Neural cell (in vitro differentiated cells): ENCODE measurements at regions not wholly inside any gene's neighbourhood (a gene's known extent, or its start where the extent isn't known, plus 50 kb on each side); places are given as distances from the start of the nearest gene placed in this dataset.

Experiments
- EP300 ChIP-seq: fragments of 450-650 bp; conservative IDR thresholded peaks from 2 replicates; pipeline ENCODE4 v1.6.1; 2014; ENCODE audit warnings: antibody characterized with exemption, mild to moderate bottlenecking, moderate library complexity; ENCODE audit not compliant: poor library complexity, severe bottlenecking
- EZH2 ChIP-seq: fragments of 200-600, 300-800 bp; shearing (Covaris generic), sonication (generic); IDR thresholded peaks from 2 replicates; pipeline ENCODE4 v1.6.1; 2014; ENCODE audit warnings: antibody characterized with exemption, low read length, borderline replicate concordance, mild to moderate bottlenecking; ENCODE audit not compliant: insufficient read depth, poor library complexity, severe bottlenecking
- MXI1 ChIP-seq: fragments of 450-650 bp; conservative IDR thresholded peaks from 2 replicates; pipeline ENCODE4 v1.6.1; 2014; ENCODE audit warnings: antibody characterized with exemption, mild to moderate bottlenecking; ENCODE audit not compliant: poor library complexity, severe bottlenecking
- POLR2AphosphoS5 ChIP-seq: IDR thresholded peaks from 2 replicates; pipeline ENCODE4 v1.6.1; 2012
- RAD21 ChIP-seq: fragments of 450-650 bp; conservative IDR thresholded peaks from 2 replicates; pipeline ENCODE4 v1.6.1; 2014; ENCODE audit warnings: antibody characterized with exemption, mild to moderate bottlenecking, moderate library complexity
- SMC3 ChIP-seq: fragments of 450-650 bp; conservative IDR thresholded peaks from 2 replicates; pipeline ENCODE4 v1.6.1; 2014; ENCODE audit warnings: antibody characterized with exemption, mild to moderate bottlenecking, moderate library complexity; ENCODE audit not compliant: poor library complexity
- TAF1 ChIP-seq: IDR thresholded peaks from 2 replicates; pipeline ENCODE4 v1.6.1; 2012; ENCODE audit warnings: low read depth
- TF ChIP-seq, protein P1 (sequence below): IDR thresholded peaks from 2 replicates; pipeline ENCODE4 v1.6.1; 2012; ENCODE audit warnings: borderline replicate concordance
- TF ChIP-seq, protein P2 (sequence below): fragments of 450-650 bp; IDR thresholded peaks from 2 replicates; pipeline ENCODE4 v1.5.1; 2014; ENCODE audit warnings: antibody characterized with exemption, mild to moderate bottlenecking, moderate library complexity; ENCODE audit not compliant: poor library complexity, severe bottlenecking

DNA sequence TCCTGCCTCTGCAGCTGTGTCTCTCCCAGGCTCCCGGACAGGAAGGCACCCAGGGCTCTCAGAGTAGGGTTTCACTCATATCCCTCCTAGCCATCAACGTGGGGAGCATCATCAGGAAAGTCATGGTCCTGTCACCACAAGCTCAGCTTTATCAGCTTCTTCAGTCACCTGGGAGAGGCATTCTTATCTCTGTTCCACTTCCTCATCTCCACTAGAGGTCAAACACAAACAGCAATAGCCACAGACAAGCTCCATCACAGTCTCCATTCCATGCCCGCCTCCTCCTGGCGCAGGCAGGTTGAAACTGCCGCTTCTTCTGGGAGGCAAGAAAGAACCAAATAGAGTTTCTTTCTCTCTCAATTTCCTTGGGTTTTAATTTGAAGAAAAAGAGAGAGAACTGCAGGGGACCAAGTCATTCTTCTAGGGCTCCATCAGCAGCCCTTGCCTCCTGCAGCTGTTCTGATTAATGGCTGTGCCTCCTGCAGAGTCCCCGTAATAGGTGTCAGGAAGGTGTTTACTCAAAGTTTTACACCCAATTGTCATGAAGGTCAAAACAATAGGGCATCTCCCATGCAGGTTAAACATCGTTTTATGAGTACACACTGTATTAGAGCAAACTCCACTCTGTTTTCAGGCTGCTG lies 377.9 kb downstream of the TMEM182 start:
- TF ChIP-seq POLR2AphosphoS5 (no peak), EZH2 (no peak), TAF1 (no peak), MXI1 (no peak), SMC3 (no peak), EP300 (no peak), RAD21 (no peak)
- TF ChIP-seq, protein P1, sequence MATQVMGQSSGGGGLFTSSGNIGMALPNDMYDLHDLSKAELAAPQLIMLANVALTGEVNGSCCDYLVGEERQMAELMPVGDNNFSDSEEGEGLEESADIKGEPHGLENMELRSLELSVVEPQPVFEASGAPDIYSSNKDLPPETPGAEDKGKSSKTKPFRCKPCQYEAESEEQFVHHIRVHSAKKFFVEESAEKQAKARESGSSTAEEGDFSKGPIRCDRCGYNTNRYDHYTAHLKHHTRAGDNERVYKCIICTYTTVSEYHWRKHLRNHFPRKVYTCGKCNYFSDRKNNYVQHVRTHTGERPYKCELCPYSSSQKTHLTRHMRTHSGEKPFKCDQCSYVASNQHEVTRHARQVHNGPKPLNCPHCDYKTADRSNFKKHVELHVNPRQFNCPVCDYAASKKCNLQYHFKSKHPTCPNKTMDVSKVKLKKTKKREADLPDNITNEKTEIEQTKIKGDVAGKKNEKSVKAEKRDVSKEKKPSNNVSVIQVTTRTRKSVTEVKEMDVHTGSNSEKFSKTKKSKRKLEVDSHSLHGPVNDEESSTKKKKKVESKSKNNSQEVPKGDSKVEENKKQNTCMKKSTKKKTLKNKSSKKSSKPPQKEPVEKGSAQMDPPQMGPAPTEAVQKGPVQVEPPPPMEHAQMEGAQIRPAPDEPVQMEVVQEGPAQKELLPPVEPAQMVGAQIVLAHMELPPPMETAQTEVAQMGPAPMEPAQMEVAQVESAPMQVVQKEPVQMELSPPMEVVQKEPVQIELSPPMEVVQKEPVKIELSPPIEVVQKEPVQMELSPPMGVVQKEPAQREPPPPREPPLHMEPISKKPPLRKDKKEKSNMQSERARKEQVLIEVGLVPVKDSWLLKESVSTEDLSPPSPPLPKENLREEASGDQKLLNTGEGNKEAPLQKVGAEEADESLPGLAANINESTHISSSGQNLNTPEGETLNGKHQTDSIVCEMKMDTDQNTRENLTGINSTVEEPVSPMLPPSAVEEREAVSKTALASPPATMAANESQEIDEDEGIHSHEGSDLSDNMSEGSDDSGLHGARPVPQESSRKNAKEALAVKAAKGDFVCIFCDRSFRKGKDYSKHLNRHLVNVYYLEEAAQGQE = no peak
- TF ChIP-seq, protein P2, sequence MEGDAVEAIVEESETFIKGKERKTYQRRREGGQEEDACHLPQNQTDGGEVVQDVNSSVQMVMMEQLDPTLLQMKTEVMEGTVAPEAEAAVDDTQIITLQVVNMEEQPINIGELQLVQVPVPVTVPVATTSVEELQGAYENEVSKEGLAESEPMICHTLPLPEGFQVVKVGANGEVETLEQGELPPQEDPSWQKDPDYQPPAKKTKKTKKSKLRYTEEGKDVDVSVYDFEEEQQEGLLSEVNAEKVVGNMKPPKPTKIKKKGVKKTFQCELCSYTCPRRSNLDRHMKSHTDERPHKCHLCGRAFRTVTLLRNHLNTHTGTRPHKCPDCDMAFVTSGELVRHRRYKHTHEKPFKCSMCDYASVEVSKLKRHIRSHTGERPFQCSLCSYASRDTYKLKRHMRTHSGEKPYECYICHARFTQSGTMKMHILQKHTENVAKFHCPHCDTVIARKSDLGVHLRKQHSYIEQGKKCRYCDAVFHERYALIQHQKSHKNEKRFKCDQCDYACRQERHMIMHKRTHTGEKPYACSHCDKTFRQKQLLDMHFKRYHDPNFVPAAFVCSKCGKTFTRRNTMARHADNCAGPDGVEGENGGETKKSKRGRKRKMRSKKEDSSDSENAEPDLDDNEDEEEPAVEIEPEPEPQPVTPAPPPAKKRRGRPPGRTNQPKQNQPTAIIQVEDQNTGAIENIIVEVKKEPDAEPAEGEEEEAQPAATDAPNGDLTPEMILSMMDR = no peak
